GM19452 (cell line): ENCODE measurements at regions not wholly inside any gene's neighbourhood (a gene's known extent, or its start where the extent isn't known, plus 50 kb on each side); places are given as distances from the start of the nearest gene placed in this dataset.

ENCODE experiments used
- ATAC-seq: cut with Tn5 transposase; IDR thresholded peaks from one replicate; pipeline ENCODE4 v1.9.1; 2021; ENCODE audit not compliant: unreplicated experiment

DNA sequence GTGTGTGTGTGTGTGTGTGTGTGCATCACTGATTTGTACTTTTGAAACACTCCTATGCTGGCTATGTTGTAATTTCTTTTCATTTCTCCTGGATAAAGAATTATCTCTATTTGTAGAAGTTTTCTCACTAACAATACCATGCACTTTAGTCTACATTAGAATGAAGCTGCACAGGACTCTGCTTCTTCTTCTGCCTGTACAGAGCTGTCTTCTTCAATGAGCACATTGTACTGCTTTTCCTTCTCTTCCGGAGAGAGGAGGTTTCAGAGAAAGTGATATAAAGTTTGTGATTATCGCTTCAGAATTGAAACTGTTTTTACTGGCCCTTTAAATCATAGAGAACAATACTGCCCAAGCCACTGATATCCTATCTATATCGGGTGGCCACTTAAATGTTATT is 677.0 kb downstream of the NR2F1-AS1 start:
- no peak for ATAC-seq

DNA sequence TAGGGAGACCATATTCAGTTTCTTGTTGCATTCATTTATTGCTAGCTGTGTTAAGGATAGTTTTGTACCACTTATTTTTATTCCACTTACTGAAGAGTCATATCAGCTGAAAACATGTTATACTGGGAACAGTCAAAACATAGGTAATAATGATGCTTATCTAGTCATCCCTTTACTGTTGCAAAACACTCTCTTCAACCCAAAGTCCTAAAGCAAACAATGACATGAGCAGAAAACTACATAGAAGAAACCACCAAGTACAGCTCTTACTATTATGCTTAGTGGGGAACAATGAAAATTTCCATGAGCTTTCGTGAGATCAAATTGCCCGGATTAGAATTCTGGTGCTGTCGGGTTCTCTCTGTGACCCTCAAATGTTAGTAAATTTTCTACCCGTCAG is 681.4 kb downstream of the NR2F1-AS1 start:
- no peak for ATAC-seq

DNA sequence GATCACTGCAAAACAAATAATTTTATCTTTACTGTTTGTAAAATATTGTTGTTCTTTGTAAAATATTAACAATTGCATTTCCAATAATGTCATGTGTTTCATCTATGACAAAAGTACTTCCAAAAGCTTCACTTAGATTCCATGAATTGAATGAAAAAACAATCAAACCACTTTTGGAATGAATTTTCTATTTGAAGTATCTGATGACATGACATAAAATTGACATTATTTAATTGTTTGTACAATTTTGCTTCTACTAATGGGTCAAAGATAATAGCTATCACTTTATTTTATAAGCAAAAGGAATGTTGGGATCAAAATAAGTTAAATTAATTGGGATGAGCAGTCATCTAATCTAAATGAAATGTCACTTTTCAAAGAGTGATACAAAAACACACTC is 684.3 kb downstream of the NR2F1-AS1 start:
- ATAC-seq: no peak

DNA sequence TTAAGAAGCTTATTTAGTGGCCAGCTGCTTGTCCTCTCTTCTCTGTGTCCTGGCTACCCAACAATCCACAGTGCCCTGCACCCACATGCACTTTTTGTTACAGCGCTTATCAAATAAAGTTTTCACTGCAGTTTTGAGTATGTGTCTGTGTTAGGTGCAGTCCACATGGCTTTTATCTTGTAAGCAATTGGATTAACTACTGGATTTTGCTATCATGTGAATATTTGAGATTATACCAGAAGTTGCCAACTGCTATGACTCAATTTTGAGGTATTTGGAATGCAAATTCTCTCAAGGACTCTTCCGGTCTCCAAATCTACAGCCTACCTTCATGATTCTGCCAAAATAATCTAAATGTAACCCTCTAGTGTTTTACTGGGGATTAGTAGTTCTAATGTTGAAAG is 690.2 kb downstream of the NR2F1-AS1 start:
- ATAC-seq: no peak

DNA sequence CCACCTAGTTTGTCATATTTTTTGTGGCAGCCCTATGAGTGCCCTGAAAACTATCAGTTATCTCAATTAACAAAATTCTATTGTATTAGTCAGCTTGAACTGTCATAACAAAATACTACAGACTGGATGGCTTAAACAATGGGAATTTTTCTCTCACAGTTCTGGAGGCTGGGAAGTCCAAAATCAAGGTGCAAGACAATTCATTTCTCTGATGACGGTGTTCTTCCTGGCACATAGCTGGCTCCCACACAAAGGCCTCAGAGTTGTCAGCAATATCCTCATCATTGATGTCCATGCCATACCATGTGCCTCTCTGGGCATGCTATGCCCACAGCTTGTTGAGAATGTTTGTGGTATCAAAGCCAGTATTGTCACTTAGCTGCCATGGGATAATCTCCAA is 691.9 kb downstream of the NR2F1-AS1 start:
- ATAC-seq: no peak

DNA sequence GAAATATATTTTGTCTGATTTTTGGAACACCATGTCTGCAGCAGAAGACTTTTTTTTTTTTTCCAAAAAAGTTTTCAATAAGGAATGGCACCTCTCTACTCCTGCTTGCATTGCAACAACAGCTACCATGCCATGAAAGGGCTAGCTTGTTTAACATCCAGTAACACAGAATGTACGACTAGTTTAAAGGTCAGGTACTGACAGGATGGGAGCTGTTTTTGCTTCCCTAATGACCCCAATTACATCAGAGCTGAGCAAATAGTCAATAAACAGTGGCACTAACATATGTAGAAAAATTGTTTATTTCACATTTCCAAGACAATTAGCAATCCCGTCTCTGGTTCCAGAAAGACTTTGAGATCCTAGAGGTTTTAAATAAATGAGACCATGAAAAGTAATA is 693.8 kb downstream of the NR2F1-AS1 start:
- no peak for ATAC-seq

DNA sequence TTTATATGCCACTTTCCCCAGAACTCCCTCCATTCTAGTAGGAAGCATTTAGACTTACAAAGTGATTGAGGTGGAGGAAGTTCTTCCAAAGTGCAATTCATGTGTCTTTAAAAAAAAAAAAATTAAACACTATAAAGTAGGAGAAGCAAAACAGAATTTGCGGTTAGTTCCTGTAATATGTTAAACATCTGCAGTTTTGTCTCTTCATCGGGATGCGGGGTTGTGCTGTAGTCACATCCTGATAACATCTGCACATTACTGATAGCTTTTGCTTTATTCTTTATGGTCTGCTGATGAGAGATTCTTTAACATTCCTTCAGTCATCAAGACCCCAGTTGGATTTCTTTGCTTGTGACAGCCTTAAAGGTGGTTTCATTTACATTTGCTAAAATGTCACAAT is 694.3 kb downstream of the NR2F1-AS1 start:
- no peak for ATAC-seq

DNA sequence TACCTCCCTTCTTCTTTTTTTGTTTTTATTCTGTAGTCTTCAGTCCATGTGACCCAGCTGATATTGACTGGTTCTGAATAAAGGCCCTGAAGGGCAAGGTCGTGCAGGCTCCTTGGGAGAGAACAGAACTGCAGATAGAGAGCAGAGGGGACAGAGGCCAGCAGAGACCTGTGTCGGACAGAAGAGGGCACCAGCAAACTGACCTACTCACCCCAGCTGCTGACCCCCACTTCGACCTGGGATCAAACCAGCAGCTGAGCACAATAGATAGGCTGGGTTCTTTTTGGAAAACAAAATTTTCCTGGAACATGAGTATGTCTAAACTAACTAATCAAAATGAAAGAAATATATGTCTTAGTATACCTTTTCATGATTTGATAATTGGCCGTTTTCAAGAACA is 695.1 kb downstream of the NR2F1-AS1 start:
- no peak for ATAC-seq

DNA sequence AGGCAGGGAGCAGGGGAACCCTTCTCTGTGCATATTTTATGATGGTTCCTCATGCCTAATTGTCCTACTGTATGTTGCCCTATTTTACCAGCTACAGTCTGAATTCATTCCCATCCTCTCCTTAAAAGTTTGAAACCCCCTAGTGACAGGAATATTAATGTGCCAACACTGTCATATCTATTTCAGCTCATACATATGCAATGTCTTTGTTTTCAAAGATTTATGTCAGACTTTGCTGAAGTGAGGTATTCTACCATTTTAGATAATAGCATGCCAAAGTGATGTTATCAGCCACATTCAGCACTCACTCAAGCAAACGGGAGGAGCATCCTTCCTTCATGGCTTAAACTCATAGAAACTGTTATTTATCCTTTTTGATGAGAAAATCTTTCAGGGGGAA is 696.5 kb downstream of the NR2F1-AS1 start:
- no peak for ATAC-seq

DNA sequence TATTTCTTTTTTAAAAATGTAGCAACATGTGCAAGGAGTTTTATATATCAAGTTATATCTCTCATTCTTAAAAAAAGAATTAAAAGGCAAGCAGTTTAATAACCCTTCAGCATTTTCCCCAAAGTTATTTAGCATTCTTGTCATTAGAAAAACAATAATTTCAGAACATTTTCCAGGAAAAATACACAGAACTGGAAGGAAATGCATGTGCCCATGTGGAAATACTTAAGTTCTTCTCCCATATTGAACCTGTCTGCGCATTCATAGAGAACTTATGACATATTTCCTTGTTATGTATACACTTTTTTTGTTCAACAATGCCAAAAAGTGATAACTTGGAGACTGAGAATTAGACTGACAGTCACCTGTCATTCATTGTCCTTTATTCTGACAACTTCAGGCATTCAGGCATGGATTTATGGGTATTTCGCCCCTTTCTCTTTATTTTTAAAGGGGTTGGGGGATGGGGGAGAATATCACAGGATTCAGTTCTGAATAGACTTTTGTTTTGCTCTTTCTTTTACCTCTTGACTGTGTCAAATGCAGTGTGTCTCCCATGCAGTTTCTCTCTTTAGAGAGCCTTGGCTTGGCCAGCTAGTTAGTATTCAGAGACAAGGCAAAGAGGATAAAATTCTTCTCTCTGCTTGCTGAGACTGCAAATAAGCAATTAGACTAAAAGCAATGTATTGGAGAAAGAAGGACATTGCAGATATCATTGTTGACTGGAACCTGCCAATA is 701.0 kb downstream of the NR2F1-AS1 start:
- no peak for ATAC-seq

DNA sequence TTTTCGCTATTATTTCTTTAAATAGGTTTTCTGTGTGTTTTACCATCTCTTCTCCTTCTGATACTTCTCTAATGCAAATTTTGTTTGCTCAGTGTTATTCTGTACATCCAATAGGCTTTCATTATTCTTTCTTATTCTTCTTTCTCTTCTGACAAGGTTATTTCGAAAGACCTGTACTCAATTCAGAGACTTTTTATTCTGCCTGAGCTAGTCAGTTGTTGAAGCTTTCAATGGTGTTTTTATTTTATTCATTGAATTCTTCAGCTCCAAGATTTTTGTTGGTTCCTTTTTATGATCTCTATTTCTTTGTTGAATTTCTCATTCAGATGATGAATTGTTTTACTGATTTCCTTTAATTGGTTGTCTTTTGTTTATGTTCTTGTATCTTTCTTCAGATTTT is 706.2 kb downstream of the NR2F1-AS1 start:
- ATAC-seq: no peak

DNA sequence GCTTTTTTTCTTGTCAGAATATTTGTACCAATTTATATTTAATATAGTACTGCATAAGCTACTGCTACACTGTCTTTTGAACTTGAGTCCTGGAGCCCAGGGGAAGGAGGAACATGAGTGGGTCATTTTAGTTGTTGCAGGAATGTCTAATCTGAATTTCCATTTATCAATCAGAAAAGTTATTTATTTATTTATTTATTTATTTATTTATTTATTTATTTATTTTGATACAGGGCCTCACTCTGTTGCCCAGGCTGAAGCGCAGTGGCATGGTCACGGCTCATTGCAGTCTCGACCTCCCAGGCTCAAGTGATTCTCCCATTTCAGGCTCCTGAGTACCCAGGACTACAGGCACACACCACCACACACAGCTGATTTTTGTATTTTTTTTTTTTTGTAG is 712.6 kb downstream of the NR2F1-AS1 start:
- no peak for ATAC-seq

DNA sequence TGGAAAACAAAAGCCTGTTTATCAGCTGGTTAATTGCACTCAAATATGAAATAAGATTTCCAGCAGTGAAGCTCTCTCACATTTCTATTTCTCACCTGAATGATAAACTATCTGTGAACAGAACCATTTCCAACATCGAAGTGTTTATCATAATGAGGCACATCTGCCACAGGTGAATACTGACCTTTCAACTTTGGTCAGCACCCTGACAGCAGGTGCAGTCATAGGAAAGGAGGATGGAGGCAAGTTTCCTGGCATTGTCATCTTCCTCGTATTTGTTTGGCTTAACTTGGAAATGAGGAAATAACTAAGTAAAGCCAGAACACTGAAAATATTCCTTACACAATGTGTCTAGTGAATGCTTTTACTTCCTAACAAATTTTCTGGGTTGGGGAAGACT is 716.4 kb downstream of the NR2F1-AS1 start:
- no peak for ATAC-seq

DNA sequence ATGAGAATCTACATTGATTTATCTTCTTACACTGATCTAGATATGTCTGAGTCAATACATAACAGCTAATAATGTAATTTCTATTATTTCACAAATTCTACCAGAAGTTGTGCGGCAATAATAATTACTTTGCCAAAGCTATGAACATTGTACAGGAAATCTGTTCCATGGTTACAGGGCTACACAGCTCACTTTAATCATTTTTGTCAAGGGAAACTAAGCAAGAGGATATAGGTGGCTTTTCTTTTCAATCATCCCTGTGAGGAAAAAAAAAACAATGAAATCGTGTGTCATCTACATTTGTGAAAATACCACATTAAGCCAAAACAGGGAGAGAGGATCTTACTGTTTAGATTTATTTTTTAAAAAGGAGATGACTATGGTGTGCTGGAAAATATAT is 717.4 kb downstream of the NR2F1-AS1 start:
- no peak for ATAC-seq

DNA sequence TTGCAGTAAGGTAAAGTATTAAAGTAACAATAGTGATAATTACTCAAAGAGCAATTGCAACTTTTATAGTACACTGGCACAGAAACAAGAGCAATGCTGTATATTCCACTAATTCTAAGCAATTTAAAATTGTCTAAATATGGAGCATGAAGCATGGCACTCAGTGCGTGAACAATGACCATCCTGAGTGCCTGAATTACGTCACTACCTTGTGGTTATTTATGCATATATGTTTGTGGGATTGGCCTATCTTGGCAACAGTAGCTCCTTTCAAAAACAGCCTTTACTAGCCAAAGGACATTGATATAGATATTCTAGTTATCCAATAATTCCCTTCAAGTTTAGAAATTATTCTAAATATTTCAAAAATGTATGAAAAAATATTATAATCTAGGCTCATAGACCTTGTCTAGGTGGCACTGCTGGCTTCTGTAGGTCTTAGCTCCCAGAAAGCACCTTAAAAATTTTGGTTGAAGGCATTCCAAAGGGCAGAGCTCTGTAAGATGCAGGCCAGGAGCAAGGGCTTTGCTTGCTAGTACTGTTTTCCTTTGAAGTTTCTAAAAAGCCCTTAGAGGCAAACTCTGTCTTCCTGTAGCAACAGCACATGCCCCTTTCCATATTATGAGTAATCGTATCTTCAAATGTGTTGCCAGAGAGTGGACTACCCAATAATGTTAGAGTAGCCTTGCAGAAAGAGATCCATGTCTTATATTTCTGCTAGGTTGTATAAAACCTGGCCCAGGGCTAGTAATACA is 719.3 kb downstream of the NR2F1-AS1 start:
- ATAC-seq: no peak

DNA sequence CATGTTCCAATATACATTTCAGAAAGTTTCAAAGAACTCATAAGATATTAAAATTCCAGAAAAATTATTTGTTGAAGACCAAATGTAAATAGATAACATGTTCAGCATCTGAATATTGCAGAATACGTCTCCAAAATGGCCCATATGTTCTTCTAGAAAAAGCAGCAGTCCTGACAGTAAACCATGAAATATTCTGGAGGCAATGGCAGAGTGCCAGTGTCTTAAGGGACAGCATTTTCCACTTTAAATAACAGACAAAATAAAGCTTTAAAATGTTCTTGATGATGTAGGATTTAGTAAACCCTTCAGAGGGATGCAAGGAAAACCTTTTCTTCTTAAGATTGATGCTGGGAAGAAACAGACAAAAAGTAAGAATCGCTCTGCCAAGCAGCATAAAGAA is 721.0 kb downstream of the NR2F1-AS1 start:
- no peak for ATAC-seq

DNA sequence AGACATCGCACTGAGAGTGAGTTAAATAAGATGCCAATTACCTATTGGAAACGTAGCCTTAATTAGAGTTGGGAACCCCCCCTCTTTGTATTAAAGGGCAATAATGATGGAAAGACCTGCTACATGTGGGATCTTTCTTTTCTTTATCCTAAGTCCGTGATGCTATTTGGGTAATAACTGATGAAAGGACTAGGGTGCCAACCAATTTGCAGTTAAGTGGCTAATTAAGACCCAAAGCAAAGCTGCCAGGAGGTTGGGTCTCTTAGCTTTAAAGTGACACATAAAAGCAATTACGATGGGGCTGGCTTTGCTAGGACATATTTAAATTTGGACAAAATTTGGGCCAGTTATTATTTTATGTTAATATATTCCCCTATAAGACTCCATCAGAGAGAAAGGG is 728.8 kb downstream of the NR2F1-AS1 start:
- no peak for ATAC-seq

DNA sequence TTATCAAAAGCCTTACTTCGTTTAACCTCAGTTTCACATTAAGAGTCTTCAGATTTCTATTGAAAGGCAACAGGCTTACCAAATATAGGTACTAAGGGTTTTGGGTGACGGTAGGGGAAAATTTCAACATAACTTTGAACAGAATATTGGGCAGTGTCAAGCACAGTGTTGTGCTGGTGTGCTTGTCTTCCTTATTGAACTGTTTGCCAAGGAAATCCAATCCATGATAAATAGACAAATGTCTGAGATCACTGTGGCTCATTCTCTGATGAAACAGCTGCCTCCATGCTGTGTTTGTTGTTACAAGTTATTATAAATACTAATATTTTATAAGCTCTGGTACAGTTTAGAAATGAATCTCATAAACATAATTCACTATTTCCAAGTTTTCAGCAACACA is 730.1 kb downstream of the NR2F1-AS1 start:
- ATAC-seq: no peak

DNA sequence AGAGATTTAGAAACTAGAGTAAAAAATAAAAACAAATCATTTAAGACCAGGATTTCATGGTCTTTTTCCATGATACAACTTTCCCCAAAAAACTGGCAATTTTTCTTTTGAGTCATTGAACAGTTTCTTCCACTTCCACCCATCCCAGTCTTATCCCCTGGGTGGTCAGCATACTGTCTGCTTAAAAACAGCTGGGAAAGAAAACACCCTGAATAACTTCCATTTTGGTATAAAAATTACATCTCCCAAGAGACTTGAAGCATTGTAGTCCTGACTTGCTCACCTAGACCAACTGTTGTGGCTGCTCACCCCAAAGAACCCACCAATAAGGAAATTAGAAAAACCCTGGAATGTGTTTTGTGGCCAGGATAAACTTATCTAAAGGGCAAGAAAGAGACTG is 731.3 kb downstream of the NR2F1-AS1 start:
- ATAC-seq: no peak

DNA sequence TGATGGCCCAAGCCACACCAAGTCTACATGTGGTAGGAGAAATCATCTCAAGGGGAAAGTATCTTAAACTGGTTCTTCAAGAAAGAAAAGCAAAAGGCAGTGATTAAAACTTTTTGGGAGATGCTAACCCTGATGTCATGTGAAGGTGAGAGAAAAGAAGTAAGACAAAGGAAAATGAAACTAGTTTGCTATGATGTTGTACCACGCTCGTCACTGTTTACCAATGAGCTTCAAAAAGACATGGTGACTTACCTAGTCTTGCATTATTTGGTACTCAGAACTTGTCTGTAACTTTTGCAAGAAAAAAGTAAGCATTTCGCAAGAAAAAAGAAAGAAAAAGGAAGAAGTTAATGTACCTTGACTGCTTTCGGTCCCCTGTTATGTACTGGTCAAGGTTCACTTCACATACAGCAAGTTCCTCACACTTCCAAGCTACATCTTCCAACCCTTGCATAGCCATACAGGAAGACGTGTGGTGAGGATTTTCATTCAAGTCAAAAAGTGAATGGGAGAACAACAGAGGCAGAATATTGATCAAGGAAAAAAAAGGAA is 739.3 kb downstream of the NR2F1-AS1 start:
- ATAC-seq: no peak

DNA sequence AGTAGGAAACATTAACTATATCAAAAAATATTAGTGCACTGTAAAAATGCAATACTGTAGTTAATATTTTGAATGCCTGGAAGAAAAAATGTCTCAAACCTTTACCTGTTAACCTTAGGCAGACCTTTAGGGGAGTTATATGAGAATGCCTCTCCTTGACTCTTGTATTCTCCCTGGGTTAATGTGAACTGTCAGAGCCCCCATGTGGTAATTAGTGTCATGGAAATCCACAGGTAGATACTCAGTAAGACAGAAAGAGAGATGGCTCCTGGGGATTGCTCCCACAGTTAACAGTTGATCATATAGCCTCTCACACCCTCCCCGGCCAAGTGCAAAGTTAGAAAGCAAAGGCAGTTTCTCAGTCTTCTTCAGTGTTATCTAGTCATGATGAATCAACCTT is 742.8 kb downstream of the NR2F1-AS1 start:
- no peak for ATAC-seq
